HUES6 (cell line): ENCODE measurements at regions not wholly inside any gene's neighbourhood (a gene's known extent, or its start where the extent isn't known, plus 50 kb on each side); places are given as distances from the start of the nearest gene placed in this dataset.

ENCODE experiments used
- H3K27ac ChIP-seq: 2 replicates; pipeline ENCODE4 v1.7.0; 2013; ENCODE audit warnings: low read depth, mild to moderate bottlenecking, low read length, inconsistent platforms
- H3K27me3 ChIP-seq: 2 replicates; pipeline ENCODE4 v1.6.1; 2013; ENCODE audit warnings: low read length; ENCODE audit not compliant: control insufficient read depth, insufficient read depth
- H3K36me3 ChIP-seq: 2 replicates; pipeline ENCODE4 v1.6.1; 2013; ENCODE audit warnings: low read length; ENCODE audit not compliant: control insufficient read depth, insufficient read depth
- H3K4me1 ChIP-seq: 2 replicates; pipeline ENCODE4 v1.6.1; 2013; ENCODE audit warnings: low read length; ENCODE audit not compliant: control insufficient read depth, insufficient read depth
- H3K4me3 ChIP-seq: 2 replicates; pipeline ENCODE4 v1.5.1; 2013; ENCODE audit warnings: low read depth, low read length
- H3K9ac ChIP-seq: one replicate; pipeline ENCODE4 v1.6.1; 2013; ENCODE audit warnings: mild to moderate bottlenecking, low read length
- H3K9me3 ChIP-seq: 2 replicates; pipeline ENCODE4 v1.6.1; 2013; ENCODE audit warnings: low read depth, low read length; ENCODE audit not compliant: control insufficient read depth, insufficient read depth

DNA sequence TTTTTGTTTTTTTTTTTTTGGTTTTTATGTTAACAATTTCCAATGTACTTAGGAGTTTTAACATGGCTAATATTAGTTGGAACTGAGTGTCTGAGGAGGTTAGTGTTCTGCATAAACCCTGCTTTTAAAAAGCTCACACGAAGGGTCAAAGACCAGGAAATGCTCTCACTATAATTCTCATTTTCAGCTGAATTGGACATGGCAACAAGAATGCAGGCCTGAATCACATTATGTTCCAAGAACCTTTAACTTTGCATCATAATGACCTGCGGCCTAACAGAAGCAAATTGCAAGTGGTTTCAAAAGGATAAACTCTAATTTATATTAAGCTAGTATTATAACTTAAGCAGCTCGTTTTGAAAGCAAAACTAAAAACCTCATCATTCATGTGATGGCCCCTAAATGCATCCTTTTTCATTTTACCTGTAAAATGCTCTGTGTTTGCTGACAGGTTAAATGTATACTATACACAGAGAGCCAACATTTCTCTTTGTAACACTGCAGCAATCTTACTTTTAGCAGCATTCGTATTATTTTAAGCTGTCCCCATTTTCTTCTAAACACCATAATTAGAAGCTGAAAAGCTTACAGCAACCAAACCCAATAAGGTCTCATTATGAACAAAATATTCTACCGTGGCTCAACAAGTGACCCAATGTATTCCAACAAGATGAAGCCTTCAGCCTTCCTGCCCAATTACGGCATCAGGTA lies 242.8 kb upstream of the SP4 start:
- no peaks in the 10 kb centered on the region for H3K36me3 ChIP-seq
- H3K4me3 ChIP-seq: no peak overlapping the region
- H3K27me3 ChIP-seq: no peaks in the 10 kb centered on the region
- H3K9ac ChIP-seq: no peak overlapping the region
- peaks cover 14% of the 10 kb centered on the region for H3K4me1 ChIP-seq
- H3K27ac ChIP-seq: no peak overlapping the region
- H3K9me3 ChIP-seq: 0 out of 2 replicates have a peak, but pooled peaks cover 8% of the 10 kb centered on the region

- no peak overlapping the region for H3K27ac ChIP-seq
- no peak overlapping the region for H3K9ac ChIP-seq
- H3K4me1 ChIP-seq: peaks cover 14% of the 10 kb centered on the region
These were observed 242.1 kb upstream of the SP4 start for GRCh38 chr7:21185653-21186265.

GRCh38 chr7:21191321-21192073 lies 236.4 kb upstream of the SP4 start:
- Histone ChIP-seq H3K27me3 (no peaks in the 10 kb centered on the region), H3K27ac (no peak overlapping the region), H3K36me3 (no peaks in the 10 kb centered on the region), H3K4me1 (0 out of 2 replicates have a peak, but pooled peaks cover 4% of the 10 kb centered on the region), H3K9me3 (no peaks in the 10 kb centered on the region), H3K4me3 (no peak overlapping the region), H3K9ac (no peak overlapping the region)

More at GRCh38 chr7:21185653-21186265, 242.1 kb upstream of the SP4 start:
- Histone ChIP-seq H3K36me3 (no peaks in the 10 kb centered on the region), H3K27me3 (no peaks in the 10 kb centered on the region), H3K9me3 (0 out of 2 replicates have a peak, but pooled peaks cover 8% of the 10 kb centered on the region), H3K4me3 (no peak overlapping the region)

GRCh38 chr7:21192657-21193056 lies 235.2 kb upstream of the SP4 start:
- Histone ChIP-seq H3K36me3 (no peaks in the 10 kb centered on the region), H3K9me3 (no peaks in the 10 kb centered on the region), H3K9ac (no peak overlapping the region), H3K4me1 (0 out of 2 replicates have a peak, but pooled peaks cover 4% of the 10 kb centered on the region), H3K4me3 (no peak overlapping the region), H3K27ac (no peak overlapping the region), H3K27me3 (no peaks in the 10 kb centered on the region)

GRCh38 chr7:21193895-21194294 lies 234.0 kb upstream of the SP4 start:
- Histone ChIP-seq H3K9me3 (no peaks in the 10 kb centered on the region), H3K27ac (no peak overlapping the region), H3K27me3 (no peaks in the 10 kb centered on the region), H3K36me3 (no peaks in the 10 kb centered on the region), H3K4me3 (no peak overlapping the region), H3K4me1 (0 out of 2 replicates have a peak, but pooled peaks cover 4% of the 10 kb centered on the region), H3K9ac (no peak overlapping the region)

- H3K27me3 ChIP-seq: no peaks in the 10 kb centered on the region
- no peak overlapping the region for H3K27ac ChIP-seq
- no peak overlapping the region for H3K4me3 ChIP-seq
These were observed 232.9 kb upstream of the SP4 start for GRCh38 chr7:21194936-21195335.

DNA sequence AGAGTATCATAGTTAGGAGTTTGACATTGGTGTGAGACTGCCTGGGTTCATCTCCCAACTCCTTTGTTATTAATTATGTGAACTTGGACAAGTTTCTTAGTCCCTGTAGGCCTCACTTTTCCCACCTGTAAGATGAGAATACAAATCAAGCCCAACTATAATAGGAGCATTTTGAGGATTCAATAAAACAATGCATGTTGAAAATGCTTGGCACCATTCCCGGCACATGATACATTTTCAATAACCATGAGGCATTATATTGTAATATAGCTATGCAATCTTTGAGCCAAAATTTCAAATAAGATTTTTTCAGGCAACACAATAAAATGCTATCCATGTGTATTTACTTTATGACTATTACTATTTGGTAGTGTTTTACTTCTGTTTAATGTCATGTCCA lies 229.0 kb upstream of the SP4 start:
- no peaks in the 10 kb centered on the region for H3K27me3 ChIP-seq
- no peak overlapping the region for H3K27ac ChIP-seq
- peaks cover 4% of the 10 kb centered on the region; the same call in 1 of the 2 replicates for H3K4me1 ChIP-seq
- no peaks in the 10 kb centered on the region for H3K36me3 ChIP-seq
- H3K9me3 ChIP-seq: no peaks in the 10 kb centered on the region
- H3K9ac ChIP-seq: no peak overlapping the region
- H3K4me3 ChIP-seq: no peak overlapping the region

More at GRCh38 chr7:21194936-21195335, 232.9 kb upstream of the SP4 start:
- Histone ChIP-seq H3K4me1 (0 out of 2 replicates have a peak, but pooled peaks cover 4% of the 10 kb centered on the region), H3K36me3 (no peaks in the 10 kb centered on the region), H3K9ac (no peak overlapping the region), H3K9me3 (no peaks in the 10 kb centered on the region)

DNA sequence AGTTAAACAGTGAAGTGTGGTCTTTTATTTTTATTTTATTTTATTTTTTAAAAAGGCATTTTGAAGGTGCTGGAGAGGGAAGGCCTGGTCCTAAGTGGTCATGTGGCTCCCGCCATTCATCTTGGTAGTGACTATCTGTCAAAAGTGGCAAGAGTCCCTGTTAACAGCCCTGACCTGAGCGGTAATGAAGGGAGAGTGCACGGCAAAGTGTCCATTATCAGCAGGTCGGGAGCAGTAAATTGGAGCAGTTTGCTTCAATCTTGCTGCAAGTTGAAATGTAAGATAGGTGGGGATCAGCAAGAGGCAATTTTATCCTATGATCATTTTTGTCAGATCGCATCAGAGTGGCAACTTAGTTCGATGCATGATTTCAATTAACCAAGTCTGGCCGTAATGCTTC lies 227.4 kb upstream of the SP4 start:
- Histone ChIP-seq H3K36me3 (no peaks in the 10 kb centered on the region), H3K27me3 (no peaks in the 10 kb centered on the region), H3K9me3 (no peaks in the 10 kb centered on the region), H3K4me3 (no peak overlapping the region), H3K27ac (no peak overlapping the region), H3K9ac (no peak overlapping the region), H3K4me1 (peaks cover 4% of the 10 kb centered on the region; the same call in 1 of the 2 replicates)

DNA sequence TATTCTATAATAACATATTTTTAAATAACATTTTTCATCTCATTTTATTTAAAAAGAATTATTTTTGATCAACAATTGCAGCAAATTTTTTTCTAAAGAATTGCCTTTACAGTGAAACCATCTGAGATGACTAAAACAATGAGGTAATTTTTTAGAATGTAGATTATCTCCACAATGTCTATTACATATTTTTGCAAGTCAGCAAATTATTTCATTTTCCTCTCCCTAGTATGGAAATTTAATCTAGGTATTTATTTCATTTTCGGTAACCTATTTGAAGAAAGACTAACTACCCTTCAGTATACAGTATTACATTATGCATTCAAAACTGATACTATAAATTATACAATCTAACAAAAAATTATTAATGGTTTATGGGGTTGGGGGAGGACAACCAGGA lies 213.2 kb upstream of the SP4 start:
- no peak overlapping the region for H3K4me3 ChIP-seq
- no peak overlapping the region for H3K9ac ChIP-seq
- H3K36me3 ChIP-seq: no peaks in the 10 kb centered on the region
- H3K27ac ChIP-seq: no peak overlapping the region
- H3K4me1 ChIP-seq: no peaks in the 10 kb centered on the region
- H3K27me3 ChIP-seq: no peaks in the 10 kb centered on the region
- no peaks in the 10 kb centered on the region for H3K9me3 ChIP-seq

- no peaks in the 10 kb centered on the region for H3K27me3 ChIP-seq
- no peak overlapping the region for H3K4me3 ChIP-seq
- no peaks in the 10 kb centered on the region for H3K4me1 ChIP-seq
- H3K9ac ChIP-seq: no peak overlapping the region
- no peaks in the 10 kb centered on the region for H3K36me3 ChIP-seq
- H3K9me3 ChIP-seq: no peaks in the 10 kb centered on the region
- no peak overlapping the region for H3K27ac ChIP-seq
These were observed 212.6 kb upstream of the SP4 start for GRCh38 chr7:21215307-21215706.

GRCh38 chr7:21217365-21217764 lies 210.5 kb upstream of the SP4 start:
- H3K9ac ChIP-seq: no peak overlapping the region
- H3K9me3 ChIP-seq: no peaks in the 10 kb centered on the region
- H3K27me3 ChIP-seq: no peaks in the 10 kb centered on the region
- H3K4me3 ChIP-seq: no peak overlapping the region
- H3K36me3 ChIP-seq: no peaks in the 10 kb centered on the region
- H3K27ac ChIP-seq: no peak overlapping the region
- no peaks in the 10 kb centered on the region for H3K4me1 ChIP-seq
